ENCODE measurements at regions not wholly inside any gene's neighbourhood (a gene's known extent, or its start where the extent isn't known, plus 50 kb on each side); places are given as distances from the start of the nearest gene placed in this dataset.

GRCh38 chr11:91730057-91730456 lies 494.6 kb upstream of the FAT3 start:
- TF ChIP-seq TAF1 (IDR thresholded peaks at IDR 0.05; ENCODE audit: borderline replicate concordance, insufficient read depth, low read length) (no peak), SIN3A (IDR thresholded peaks at IDR 0.05; ENCODE audit: borderline replicate concordance, insufficient read depth, low read length) (no peak)
